ENCODE measurements at regions not wholly inside any gene's neighbourhood (a gene's known extent, or its start where the extent isn't known, plus 50 kb on each side); places are given as distances from the start of the nearest gene placed in this dataset.

- DNase-seq = no peak
Observed at GRCh38 chr10:10313149-10313835, 704.4 kb upstream of the CELF2 start.

GRCh38 chr10:10314626-10315025, 703.0 kb upstream of the CELF2 start:
- no peak for DNase-seq

- no peak for DNase-seq
Observed at GRCh38 chr10:10315989-10316388, 701.7 kb upstream of the CELF2 start.

- no peak for DNase-seq
Observed at GRCh38 chr10:10317151-10317550, 700.5 kb upstream of the CELF2 start.

GRCh38 chr10:10318856-10319255, 698.8 kb upstream of the CELF2 start:
- DNase-seq = no peak

GRCh38 chr10:10320956-10321355, 696.7 kb upstream of the CELF2 start:
- DNase-seq = no peak

GRCh38 chr10:10326116-10326515, 691.6 kb upstream of the CELF2 start:
- no peak for DNase-seq

GRCh38 chr10:10327934-10328333, 689.7 kb upstream of the CELF2 start:
- no peak for DNase-seq

- DNase-seq = no peak
Observed at GRCh38 chr10:10330418-10330817, 687.3 kb upstream of the CELF2 start.

- DNase-seq = no peak
Observed at GRCh38 chr10:10332786-10333185, 684.9 kb upstream of the CELF2 start.

GRCh38 chr10:10333622-10334021, 684.0 kb upstream of the CELF2 start:
- no peak for DNase-seq

- DNase-seq = no peak
Observed at GRCh38 chr10:10338339-10338738, 679.3 kb upstream of the CELF2 start.

- no peak for DNase-seq
Observed at GRCh38 chr10:10346390-10347150, 671.1 kb upstream of the CELF2 start.

GRCh38 chr10:10350050-10350449, 667.6 kb upstream of the CELF2 start:
- DNase-seq = no peak

GRCh38 chr10:10351451-10351850, 666.2 kb upstream of the CELF2 start:
- no peak for DNase-seq

- no peak for DNase-seq
Observed at GRCh38 chr10:10353326-10353868, 664.3 kb upstream of the CELF2 start.

- DNase-seq = no peak
Observed at GRCh38 chr10:10359263-10359662, 658.4 kb upstream of the CELF2 start.

- DNase-seq = no peak
Observed at GRCh38 chr10:10361301-10361885, 656.3 kb upstream of the CELF2 start.

GRCh38 chr10:10362800-10363199, 654.9 kb upstream of the CELF2 start:
- no peak for DNase-seq

- no peak for DNase-seq
Observed at GRCh38 chr10:10363217-10363616, 654.5 kb upstream of the CELF2 start.

- DNase-seq = no peak
Observed at GRCh38 chr10:10364902-10365301, 652.8 kb upstream of the CELF2 start.

GRCh38 chr10:10365676-10366075, 652.0 kb upstream of the CELF2 start:
- no peak for DNase-seq

GRCh38 chr10:10366836-10367235, 650.8 kb upstream of the CELF2 start:
- DNase-seq = no peak

- DNase-seq = no peak
Observed at GRCh38 chr10:10367264-10367663, 650.4 kb upstream of the CELF2 start.
